ENCODE measurements at regions not wholly inside any gene's neighbourhood (a gene's known extent, or its start where the extent isn't known, plus 50 kb on each side); places are given as distances from the start of the nearest gene placed in this dataset.

DNA sequence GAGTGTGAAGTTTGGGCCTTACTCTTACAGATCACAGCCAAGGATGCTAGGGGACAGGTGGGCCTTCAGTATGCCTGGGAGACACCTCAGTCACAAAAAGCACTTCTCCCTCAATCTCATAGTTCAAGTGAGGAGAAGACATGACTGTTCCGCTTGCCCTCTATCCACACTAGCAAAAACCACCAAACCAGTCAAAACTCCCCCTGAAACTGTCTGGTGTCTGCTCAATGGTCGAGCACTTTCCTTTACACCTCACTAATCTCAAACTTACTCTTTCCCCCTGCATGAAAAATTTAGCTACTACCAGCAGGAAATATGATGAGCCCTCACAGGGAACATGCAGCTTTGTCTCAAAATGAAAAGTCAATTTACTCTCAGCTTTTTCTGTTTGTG lies 232.2 kb downstream of the TRIB2 start:
- TF ChIP-seq POLR2A (IDR thresholded peaks at IDR 0.05) (no peak), CTCF (IDR thresholded peaks at IDR 0.05) (no peak)

Data from body of pancreas (tissue), 4 donors.